G401 (cell line): ENCODE measurements at regions not wholly inside any gene's neighbourhood (a gene's known extent, or its start where the extent isn't known, plus 50 kb on each side); places are given as distances from the start of the nearest gene placed in this dataset.
"Not testable (repeated sequence)": the region's sequence is repeated elsewhere in the genome, so short reads cannot be mapped to it uniquely, and the experiment has no call there.

Experiments used
- DNase-seq: peaks from one replicate; pipeline ENCODE4 v3.0.0-alpha.2; 2015; ENCODE audit warnings: low spot score
- in situ Hi-C: cut with HindIII; loops from 2 replicates; pipeline ENCODE4 v1.10.0; 2016; ENCODE audit warnings: low sequenced_read_pairs, mixed read lengths

DNA sequence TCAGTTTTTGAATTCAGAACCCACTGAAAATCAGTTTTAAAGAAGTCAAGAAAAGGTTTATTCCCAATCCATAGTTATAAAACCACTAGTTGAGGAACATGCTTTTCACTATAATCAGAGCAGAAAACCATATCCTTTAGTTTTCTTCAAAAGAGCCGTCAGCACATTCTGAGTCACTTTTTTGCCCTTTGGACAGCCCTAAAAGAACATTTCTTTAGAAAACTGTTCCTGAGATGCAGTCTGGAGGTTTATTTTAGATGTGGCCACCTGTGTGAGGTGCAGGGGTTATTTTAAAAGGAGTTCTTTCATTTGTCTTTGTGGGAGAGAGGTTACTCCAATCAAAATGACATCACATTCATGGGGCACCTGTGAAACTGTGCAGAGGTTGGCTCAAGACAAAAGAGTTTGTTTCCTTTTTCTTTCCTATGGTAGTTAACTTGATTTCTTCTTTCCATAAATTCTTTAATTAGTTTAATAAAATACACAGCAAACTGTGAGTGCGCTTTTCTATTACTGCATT lies 221.6 kb upstream of the RPS23 start:
- in situ Hi-C loops = no loop called here
- no peak for DNase-seq

DNA sequence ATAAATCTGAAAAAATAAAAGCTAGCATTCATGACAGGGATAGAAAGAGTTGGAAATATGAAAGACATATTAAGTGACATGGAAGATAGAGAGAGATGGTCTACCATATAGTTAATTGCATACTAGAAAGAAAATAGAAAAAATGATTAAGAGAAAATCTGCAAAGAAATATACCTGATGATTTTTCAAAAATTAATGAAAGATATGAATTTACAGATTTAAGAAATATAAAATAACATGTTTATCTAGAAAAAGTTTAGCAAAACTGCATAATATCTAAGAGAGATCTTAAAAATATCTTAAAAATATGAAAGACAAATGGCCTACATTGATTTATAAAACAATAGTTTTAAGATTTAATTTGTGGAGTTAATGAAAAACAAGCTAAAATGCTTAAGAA lies 219.1 kb upstream of the RPS23 start:
- in situ Hi-C loops = no loop called here
- no peak for DNase-seq

DNA sequence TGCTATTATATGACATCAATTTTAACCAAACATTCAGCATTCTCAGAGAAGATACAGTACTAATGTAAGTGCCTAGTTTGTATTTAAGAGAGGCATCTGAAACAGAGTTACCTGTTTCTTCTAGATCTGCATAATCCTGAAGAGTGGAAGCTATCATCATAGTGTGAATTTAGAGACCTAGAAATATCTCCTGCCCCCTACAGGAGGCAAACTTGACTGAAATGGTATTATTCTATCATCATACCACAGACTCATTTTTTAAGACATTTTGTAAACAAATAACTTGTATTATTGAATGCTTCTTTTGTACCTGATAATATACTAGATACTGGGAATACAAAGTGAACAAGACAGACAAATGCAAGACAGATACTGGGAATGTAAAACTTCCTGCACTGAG lies 216.8 kb upstream of the RPS23 start:
- in situ Hi-C loops = no loop called here
- DNase-seq = no peak

DNA sequence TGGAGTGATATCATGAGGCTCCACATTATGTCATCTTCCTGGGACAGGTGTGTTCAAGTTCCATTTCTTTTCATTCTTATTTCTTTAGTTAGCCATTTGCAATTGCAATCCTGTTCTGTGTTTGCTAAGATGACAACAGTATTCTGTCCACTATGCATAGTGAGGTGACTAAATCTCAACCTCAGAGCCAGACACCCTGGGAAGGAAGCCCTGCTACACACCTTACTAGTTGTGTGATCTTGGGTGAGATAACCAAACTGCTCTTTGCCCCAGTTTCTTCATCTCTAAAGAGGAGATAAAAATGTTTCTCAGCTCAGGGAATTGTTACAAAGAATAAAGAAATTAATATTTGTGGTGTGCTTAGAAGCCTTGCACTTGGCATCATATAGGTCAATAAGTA lies 215.1 kb upstream of the RPS23 start:
- DNase-seq = no peak
- in situ Hi-C loops = no loop called here

DNA sequence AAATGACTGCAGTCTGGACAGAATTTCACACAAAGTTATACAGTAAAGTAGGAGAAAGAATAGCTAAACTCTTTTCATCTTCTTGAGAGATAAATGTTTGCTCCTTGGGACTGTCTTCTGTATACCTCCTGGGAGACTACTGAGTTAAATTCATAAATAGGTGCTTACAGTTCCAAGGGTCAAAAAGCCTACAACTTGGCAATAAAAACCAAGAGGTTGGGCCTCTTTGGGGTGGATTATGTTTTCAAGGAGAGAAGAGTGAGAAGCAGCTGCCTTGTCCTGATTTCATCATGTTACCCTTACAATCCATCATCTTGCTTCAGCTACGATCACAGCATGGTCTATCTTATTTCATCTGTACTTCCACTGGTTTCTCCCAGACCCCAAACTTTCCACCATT lies 213.2 kb upstream of the RPS23 start:
- in situ Hi-C loops = no loop called here
- no peak for DNase-seq

DNA sequence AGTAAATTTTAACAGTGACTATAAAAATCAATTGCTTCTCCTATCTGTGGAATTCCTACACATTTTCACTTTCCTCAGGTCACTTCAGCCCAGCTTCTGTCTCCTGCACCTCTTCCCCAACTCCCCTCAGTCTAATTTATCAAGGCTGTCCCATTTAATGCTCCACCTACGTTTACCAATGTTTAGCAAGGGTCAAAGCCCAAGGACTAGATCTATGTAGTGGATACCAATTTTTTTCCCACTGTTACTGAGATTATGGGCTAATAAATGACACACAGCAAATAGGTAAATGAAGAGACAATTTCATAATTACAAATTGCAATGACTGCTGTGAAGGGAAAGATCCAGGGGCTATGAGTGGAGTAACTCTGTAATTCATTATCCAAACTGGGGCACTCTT lies 211.5 kb upstream of the RPS23 start:
- DNase-seq = no peak
- in situ Hi-C loops = no loop called here

DNA sequence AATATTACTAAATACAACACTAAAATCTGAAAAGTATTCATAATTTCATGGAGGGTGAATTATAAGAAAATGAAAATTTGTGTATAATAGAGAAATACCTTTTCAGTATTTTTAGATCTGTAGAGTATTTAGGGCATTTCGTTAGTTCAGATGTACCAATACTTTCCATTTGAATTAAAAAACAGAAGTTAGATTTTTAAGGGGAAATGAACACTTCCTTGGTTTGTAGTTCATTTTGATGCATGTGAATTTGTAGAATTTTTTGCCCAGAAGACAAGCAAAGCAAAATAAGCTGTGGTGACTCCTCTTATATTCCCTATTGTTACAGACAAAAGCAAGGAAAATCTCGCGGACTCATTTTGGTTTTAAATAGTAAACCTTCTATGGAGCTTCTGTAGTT lies 209.0 kb upstream of the RPS23 start:
- no peak for DNase-seq
- in situ Hi-C loops = no loop called here

DNA sequence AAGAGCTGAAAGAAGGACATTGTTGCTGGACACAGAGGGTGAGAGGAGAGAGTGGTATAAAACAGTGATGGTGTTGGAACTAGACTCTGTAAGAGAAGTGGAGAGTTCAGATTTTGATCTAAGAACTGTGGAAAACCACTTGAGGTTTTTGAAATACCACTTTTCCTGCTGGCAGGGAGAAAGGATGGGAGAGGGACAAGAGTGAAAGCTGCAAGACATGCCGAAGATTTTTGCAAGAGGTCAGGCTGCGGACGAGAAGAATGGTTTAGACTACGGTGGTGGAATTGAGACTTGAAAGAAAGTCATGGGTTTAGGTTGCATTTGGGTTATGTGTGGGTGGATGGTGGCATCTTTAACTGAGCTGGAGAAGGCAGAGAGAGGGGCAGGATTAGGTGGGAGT lies 202.2 kb upstream of the RPS23 start:
- in situ Hi-C loops = no loop called here
- DNase-seq = no peak

DNA sequence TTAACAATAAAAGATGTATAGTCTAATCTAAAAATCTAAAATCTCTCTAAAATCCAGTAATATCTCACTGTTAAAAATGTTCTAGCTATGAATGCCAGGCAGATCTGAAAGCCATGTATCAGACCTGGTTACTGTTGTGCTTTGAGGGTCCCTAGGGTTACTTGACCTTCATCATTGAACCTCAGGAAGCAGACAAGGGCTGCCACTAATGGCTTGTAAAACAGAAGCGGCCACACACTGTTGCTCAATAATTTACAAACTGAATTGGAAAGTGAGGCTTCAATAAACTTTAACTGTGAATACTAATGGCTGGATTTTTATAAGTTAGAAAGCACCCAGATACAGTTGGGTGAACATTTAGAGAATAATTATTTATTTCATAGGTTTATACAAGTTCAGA lies 198.0 kb upstream of the RPS23 start:
- in situ Hi-C loops = no loop called here
- DNase-seq = no peak

DNA sequence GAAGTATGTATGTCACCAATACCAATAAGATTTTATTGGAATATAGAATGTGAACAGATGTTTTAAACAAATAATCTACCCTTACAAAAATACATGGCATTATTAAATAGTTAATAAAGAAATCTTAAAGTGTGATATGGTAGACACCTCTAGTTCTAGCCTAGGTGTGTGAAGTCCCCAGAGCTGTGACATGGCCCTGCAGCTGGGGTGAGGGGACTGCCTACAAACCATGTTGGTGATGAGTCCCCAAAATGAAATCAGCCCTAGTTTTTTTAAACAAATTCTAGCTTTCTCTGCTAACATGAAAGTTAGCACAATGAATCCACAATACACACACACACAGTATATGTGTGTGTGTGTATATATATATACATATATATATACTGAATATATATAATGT lies 195.1 kb upstream of the RPS23 start:
- in situ Hi-C loops = no loop called here
- DNase-seq = no peak

DNA sequence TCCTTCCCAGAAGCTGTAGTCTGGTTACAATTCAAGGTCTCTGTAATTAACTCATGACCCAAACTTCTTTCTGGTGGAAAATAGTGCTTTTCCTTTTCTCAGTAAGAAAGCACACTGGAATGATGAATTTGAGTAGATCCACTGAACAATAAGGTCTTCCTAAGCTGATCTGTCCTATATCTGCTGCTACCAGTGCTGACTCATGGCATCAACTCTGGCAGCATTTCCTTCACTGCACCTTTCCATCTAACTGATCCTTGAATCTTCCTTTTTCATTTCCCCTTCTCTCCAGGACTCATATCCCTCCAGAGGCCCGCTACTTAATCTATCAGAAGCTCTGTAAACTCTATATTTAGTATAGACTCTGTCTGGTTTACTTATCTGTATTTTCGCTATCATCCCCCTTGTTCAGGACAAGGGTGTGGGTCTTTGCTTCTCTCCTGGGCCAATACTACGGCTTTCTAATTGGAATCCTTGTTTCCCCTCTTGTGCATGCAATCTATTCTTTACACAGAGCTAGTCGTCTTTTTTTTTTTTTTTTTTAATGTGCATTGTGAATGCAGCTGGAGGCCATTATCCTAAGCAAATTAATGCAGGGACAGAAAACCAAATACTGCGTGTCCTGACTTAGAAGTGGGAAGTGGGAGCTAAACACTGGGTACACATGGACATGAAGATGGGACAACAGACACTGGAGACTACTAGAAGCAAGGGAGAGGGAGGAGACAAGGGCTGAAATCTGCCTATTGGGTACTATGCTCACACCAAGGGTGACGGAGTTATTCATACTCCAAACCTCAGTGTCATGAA lies 192.2 kb upstream of the RPS23 start:
- no peak for DNase-seq
- in situ Hi-C loops = no loop called here

DNA sequence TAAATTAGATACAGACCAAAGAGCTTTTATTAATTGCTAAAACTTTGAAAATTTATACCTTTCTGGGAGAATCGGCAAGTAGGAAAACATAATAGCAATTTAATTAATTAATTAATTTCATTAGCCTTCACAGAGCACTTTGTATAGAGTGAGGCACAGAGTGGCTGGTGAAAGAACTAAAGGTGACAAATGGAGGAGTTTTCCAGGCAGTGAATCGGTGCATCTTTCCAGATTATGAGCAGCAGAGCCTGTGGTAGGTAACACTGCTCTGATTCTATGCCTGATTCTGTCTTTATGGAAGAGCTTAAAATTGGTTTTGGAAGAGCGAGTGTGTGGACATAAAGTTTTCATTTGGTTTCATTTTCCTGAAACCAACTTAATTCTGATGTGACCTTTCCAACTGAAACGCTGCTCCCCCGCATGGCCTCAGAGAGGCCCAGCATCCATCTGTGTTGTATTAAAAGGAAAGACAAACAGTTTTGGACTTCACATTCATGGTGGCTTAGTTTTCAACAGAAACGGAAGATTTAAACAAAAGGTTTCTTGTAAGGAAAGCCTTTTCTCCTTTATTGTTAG lies 188.9 kb upstream of the RPS23 start:
- DNase-seq = no peak
- in situ Hi-C loops = no loop called here

DNA sequence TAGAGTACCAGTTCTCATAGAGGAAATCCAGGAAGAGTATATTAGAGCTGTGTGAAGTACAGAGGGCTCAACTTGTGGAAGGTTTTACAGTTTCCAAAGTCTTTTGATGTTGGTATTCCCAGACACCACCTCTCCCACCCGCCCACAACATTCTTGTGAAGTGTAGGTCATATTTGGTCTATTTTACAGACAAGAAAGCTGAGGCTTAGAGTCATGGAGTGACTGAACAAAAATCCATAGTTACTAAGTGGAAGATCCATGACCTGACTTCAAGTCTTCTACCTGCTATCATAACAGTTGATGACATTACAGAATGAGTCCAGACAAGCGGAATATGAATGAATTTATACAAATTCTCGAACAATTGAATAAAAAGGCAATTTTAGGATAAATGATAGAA lies 187.1 kb upstream of the RPS23 start:
- DNase-seq = no peak

DNA sequence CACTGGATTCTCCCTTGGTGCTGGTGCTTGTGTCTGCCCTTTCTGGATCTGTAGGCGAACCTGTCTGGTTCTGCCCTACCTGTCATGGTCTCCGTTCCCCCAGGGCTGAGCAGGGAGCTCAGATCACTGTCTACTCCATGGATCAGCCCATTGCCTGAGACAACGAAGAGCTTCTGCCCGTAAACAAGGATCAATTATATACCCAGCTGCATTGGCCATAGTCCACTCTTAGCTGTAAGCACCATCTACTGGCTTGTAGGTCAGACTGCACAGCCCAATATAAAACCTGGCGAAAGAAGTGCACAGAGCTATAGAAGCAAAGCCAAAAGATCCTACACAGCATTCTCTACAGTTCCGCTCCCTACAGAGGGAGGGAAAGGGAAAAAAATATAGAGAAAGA lies 181.5 kb upstream of the RPS23 start:
- in situ Hi-C loops = no loop called here
- DNase-seq = no peak

More for the DNA sequence above, 187.1 kb upstream of the RPS23 start:
- in situ Hi-C loops = no loop called here

DNA sequence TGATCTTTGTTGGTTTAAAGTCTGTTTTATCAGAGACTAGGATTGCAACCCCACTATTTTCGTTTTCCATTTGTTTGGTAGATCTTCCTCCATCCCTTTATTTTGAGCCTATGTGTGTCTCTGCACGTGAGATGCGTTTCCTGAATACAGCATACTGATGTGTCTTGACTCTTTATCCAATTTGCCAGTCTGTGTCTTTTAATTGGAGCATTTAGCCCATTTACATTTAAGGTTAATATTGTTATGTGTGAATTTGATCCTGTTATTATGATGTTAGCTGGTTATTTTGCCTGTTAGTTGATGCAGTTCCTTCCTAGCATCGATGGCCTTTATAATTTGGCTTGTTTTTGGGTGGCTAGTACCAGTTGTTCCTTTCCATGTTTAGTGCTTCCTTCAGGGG lies 177.2 kb upstream of the RPS23 start:
- in situ Hi-C loops, DNase-seq: not testable (repeated sequence)

DNA sequence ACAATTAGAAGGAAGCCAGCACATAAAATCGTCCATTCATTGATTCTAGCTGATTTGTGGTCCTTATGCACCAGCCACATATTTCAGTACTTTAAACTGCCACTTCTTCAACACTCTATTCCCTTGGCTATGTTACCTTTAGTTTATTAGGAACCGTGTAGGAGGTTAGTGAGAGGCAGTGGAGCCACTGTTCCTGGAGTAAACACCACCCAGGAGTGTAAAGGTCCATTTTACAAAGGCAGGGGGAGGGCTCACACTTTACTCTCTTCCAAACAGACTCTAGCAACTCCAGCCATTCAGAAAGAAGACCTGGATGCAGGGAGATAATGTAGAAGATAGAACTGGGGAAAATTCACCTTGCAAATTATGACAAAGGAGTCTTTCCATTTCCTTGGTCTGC lies 170.2 kb upstream of the RPS23 start:
- no peak for DNase-seq
- in situ Hi-C loops = no loop called here

DNA sequence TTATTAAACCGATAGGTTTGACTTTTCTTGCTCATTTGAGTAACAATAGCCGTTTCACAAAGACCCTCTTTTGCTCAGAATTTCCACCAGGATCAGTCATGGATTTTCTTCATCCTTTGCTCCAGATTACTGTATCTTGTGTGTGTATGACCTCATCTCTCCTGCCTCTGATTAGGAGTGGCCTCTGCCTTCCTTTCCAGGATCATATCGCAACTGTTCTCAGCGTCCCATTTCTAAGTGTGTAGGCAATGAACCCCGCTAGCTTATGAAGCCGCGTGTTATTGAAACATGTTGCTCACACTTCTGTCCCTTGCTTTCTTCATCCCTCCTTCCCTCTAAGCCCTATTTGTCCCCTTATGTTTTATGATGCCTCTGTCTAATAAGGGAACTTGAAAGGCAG lies 169.8 kb upstream of the RPS23 start:
- DNase-seq = no peak
- in situ Hi-C loops = no loop called here

DNA sequence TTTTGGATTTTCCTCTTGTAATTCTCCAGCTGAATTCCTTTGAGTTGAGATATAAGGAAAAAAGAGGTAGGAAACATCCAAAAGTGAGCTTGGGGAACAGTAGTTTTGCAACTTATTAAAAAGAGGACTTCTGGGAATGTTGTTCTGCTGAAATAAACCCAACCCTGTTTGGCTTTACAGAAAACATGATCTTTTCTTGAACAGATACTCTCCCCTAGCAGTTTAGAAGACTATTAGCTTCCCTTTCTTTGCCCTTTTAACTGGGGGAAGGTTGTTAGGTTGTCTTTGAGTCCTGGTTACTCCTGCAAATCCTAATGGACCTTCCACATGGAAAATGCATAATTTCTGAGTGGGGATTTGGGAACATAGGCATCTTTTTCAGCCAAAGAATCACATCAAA lies 168.7 kb upstream of the RPS23 start:
- in situ Hi-C loops = no loop called here
- DNase-seq = no peak

DNA sequence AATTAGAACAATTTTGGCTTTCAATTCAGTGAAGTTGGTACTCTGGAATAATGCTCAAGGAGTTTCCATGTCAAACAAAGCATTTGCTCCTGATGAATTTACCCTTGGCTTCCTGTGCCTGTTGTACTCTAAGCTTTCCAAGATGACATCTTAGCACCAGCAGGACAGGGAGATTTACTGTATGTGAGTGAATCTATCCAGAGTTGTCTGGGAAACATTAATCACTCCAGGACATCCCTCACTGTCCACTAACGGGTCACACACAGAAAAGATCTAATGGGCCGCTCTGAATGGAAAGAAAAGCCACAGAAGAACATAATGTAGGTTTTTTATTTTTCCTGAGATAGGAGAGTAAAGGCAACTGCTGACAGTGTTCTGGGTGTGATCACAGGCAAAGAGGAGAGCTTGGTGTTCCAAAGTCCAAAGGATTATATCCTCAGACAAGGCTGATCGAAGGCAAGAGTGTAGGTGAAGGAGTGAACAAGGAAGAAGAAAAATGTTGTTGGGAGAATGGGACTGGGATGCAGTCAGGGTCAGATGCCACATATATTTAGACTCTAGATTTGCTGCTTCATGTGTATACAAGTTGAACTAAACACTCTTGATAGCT lies 167.7 kb upstream of the RPS23 start:
- in situ Hi-C loops = no loop called here

DNA sequence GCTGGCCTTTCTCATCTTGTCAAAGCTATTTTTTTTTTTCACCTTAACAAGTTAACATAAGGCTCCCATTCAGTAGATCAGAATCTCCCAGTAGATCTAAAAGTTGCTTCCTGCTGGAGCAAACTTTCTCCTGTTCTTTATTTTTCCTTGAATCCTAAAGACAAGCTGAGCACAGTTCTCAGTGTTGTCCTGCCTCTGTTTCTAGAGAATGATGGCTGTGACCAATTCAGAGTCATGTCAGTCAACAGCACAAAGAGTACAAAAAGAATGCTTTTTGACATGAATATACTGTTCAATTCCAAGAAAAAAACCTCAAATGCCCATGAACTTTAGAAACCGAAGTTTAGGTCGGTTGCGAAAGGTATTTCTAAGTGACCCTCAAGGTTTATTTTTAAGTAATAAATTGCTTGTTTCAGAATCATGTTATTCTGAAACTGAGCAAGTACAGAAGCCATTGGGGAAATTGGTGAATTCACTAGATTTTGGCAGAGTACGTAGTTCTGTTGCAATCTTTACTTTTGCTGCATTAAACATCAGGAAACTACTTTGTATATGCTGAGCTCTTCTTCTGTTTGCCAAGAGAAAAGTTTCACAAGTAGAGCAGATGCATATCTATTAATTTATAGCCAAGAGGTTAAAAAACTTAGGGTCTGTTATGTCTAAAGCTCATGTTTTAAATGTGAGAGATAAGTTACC lies 161.7 kb upstream of the RPS23 start:
- DNase-seq = no peak
- in situ Hi-C loops = no loop called here

More for the DNA sequence above, 167.7 kb upstream of the RPS23 start:
- no peak for DNase-seq
